ENCODE measurements at regions not wholly inside any gene's neighbourhood (a gene's known extent, or its start where the extent isn't known, plus 50 kb on each side); places are given as distances from the start of the nearest gene placed in this dataset.

GRCh38 chr10:89926736-89927135, 225.3 kb downstream of the KIF20B start:
- H3K4me3 ChIP-seq (ENCODE audit: control insufficient read depth, low read depth, low read length) = no peak overlapping the region
- TF ChIP-seq CTCF (IDR thresholded peaks at IDR 0.05; ENCODE audit: control insufficient read depth, insufficient read depth, low read depth, low read length, missing control alignments) = no peak
- no peak for DNase-seq (ENCODE audit: low read depth)

DNA sequence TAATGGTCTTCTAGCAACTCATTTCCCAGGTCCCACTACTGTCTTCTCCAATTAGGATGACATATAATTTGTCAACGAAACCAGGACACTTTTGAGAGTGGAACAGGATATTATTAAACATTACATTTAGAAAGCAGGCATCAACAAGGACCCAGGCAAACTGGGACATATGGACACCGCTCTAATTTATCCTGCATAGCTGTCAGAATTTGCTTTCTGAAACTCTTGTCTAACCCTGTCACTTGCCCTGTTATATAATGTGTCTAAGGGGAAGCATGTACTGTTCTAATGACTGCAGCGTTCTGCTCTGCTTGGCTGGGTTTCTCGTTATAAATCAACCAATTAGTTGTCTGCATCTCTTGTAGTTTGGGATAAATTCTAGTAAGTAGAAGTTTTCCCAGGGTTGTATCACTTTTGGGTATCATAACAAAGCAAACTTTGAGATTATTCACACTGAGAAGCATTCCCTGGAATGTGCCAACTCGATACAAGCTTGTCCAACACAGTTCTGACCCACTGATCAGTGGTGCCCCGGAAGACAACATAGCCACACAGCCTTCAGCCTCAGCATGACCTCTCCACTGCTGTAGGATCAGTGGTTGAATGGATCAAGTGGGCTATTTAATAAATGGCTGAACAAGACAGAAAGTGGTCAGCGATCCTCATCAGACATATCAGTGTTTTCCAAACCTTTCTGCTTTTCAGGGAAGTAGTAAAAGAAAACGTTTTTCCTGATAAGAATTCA, 228.1 kb downstream of the KIF20B start:
- no peak for TF ChIP-seq CTCF (IDR thresholded peaks at IDR 0.05; ENCODE audit: control insufficient read depth, insufficient read depth, low read depth, low read length, missing control alignments)
- H3K4me3 ChIP-seq (ENCODE audit: control insufficient read depth, low read depth, low read length) = no peak overlapping the region
- DNase-seq (ENCODE audit: low read depth) = no peak

GRCh38 chr10:89937494-89937893, 236.1 kb downstream of the KIF20B start:
- no peak for DNase-seq (ENCODE audit: low read depth)
- TF ChIP-seq CTCF (IDR thresholded peaks at IDR 0.05; ENCODE audit: control insufficient read depth, insufficient read depth, low read depth, low read length, missing control alignments) = no peak
- H3K4me3 ChIP-seq (ENCODE audit: control insufficient read depth, low read depth, low read length) = no peak overlapping the region

GRCh38 chr10:89940076-89940475, 238.7 kb downstream of the KIF20B start:
- TF ChIP-seq CTCF (IDR thresholded peaks at IDR 0.05; ENCODE audit: control insufficient read depth, insufficient read depth, low read depth, low read length, missing control alignments) = no peak
- no peak for DNase-seq (ENCODE audit: low read depth)
- H3K4me3 ChIP-seq (ENCODE audit: control insufficient read depth, low read depth, low read length) = no peak overlapping the region

DNA sequence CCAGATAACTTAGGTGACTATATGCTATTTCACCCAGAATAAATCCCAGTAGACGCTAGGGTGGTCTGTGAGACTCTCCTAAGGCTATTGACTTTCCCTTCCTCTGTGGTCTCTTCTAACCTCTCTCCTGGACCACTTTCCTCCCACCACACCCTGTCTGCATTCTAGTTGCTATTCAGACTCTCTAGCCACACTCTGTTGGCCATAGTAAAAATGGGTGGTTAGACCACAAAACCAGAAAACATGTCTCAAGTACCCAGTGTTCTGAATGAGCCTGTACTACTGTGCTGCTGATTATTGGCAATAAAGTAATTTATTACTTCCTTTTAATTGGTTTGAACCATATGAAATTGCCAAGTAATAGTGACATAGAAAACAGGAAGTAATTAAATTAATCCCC, 240.8 kb downstream of the KIF20B start:
- TF ChIP-seq CTCF (IDR thresholded peaks at IDR 0.05; ENCODE audit: control insufficient read depth, insufficient read depth, low read depth, low read length, missing control alignments) = no peak

GRCh38 chr10:89944138-89944537, 242.7 kb downstream of the KIF20B start:
- H3K4me3 ChIP-seq (ENCODE audit: control insufficient read depth, low read depth, low read length) = no peak overlapping the region
- TF ChIP-seq CTCF (IDR thresholded peaks at IDR 0.05; ENCODE audit: control insufficient read depth, insufficient read depth, low read depth, low read length, missing control alignments) = no peak
- DNase-seq (ENCODE audit: low read depth) = no peak

More for the DNA sequence above, 240.8 kb downstream of the KIF20B start:
- no peak overlapping the region for H3K4me3 ChIP-seq (ENCODE audit: control insufficient read depth, low read depth, low read length)
- DNase-seq (ENCODE audit: low read depth) = no peak

Data from AG09309 (cell line).